ENCODE measurements at regions not wholly inside any gene's neighbourhood (a gene's known extent, or its start where the extent isn't known, plus 50 kb on each side); places are given as distances from the start of the nearest gene placed in this dataset.
"Not testable (repeated sequence)": the region's sequence is repeated elsewhere in the genome, so short reads cannot be mapped to it uniquely, and the experiment has no call there.

DNA sequence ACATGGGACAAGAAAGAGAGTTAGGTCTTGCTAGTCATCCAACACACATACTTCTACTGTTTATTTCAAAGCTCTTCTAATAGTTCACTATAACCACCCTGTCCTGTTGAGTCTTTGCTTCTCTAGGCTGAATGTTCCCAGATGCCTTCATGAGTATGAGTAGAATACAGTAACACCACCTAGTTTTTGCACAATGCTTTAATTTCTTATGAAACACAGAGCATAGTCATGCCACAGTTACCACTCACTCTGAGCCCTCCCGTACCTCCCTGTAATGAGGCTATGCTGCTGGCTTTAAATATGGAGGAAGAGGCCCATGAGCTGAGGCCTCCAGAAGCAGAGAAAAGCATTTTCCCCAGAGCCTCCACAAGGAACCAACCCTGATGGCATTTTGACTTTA is 75.0 kb upstream of the SLC1A3 start:
- no peak for DNase-seq

DNA sequence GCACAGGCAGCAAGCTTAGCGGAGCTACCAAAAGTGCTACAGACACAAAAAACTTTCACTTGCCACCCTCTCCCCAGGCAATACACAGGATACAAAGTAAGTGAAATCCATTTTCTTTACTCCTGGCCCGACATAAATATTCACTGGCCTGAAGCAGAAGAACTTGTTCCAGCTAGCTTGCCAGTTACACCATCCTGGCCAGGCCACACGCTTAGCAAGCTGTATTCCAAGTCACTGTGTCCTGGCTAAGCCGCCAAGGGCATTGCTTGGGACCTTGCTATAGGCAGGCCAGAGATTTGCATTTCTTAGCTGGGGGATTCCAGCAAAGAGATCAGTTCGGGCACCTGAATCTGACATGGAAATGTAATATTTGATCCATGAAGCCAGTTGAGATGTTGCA is 71.0 kb upstream of the SLC1A3 start:
- no peak for DNase-seq

DNA sequence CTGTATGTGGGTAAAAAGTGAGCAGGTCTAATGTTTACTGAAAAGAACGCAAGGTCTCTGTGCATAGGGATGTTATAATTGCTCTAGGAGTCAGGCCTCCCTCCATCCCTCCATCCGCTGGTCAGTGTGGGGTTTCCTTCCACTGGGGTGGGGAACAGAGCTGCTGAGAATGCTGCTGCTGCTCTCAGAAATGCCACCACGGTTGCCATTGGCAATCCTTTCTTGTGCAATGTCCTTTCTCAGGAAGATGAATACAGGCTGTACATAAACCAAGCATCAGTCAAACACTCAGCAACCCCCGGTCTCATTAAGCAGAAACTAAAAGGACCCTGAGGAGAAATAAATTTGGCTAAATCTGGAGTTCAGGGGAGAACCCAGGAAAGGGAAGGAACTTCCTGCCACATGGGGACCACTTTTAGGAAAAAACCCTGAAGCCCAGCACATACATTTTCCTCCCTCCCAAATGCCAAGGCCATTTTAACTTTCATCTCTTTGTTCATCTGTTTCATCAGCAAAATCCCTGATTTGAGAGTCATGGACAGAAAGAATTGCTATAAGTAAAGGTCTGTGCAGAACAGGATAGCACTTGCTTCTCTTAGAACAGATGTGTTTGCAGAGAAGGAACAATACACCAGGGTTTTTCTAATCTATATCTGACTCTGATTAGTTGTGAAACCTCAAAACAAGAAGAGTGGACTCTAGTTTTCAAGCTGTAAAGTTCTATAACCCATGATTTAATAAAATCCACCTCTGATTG is 70.4 kb upstream of the SLC1A3 start:
- no peak for DNase-seq

DNA sequence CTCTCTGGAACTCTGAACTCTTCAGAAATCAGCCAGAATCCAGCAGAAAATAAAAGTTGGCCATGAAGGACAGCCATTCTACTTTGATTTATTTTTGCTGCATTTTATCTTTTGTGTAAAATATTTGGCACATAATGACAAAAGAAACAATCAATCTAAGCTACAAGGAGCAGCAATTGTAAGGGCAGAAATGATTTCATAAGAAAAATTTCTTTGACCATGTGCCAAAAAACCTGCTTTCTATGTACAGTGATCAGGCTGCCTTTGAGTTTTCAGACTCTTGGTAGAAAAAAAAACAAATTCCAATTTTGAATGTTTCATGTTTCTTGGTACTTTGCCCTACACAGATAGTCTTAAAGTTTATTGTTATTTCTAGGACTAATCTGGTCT is 69.8 kb upstream of the SLC1A3 start:
- DNase-seq: no peak

DNA sequence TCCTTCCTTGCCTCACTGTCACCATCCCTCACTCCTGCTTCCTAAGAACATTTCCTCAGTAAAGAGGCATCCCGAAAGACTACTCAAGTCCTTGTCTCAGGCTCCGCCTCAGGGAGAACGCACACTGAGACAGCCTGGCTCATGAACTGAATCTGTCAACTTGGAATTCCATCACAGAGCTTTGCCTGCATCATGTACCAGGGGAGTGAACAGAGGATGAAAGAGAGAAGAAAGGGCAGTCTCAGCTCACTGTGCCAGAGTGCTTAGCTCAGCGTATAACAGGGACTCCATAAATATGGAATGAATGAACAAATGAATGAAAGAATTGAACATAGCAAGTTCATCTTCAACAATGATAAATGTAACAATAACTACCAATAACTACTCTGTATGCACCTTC is 68.7 kb upstream of the SLC1A3 start:
- DNase-seq: no peak

DNA sequence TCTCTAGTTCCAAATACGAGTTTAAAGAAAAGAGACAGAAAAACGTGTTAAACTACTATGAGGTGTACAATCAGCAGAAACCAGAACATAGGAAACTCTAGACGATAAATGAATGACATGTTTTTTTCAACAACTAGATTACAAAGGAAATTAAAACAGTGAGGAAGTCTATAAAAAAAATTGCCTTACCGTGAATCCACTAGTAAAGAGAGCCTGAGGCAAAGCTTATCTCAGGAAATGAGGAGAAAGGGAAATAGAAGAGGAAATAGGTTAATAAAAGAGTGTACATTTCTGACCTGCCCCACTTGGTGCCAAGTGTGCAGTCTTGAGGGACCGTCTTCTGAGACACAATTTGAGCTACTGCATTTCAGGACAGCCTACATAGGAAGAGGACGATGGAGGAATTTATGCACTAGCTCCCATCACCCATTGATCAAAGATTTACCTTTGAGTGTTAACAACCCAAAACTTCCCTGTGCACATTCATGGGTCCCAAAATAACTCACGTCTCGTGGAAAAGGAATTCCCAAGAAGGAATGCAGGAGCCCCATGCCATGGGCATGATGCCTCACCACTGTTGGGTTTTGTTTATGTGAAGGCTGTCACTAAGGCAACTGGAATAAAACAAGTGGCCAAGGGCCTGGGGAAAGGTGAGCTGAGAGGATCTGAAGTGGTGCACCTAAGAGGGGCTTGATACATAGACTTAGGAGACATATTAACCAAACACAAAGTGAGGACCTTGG is 53.6 kb upstream of the SLC1A3 start:
- DNase-seq: no peak

DNA sequence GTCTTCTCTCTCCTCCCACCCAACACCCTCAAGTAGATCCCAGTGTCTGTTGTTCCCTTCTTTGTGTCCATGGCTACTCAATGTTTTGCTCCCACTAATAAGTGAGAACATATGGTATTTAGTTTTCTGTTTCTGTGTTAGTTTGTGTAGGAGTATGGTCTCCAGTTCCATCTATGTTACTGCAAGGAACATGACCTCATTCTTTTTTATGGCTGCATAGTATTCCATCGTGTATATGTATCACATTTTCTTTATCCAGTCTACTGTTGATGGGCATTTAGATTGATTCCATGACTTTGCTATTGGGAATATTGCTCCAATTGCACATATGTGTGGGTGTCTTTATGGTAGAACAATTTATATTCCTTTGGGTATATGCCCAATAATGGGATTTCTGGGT is 51.4 kb upstream of the SLC1A3 start:
- not testable (repeated sequence) for DNase-seq
